GM23338 (cell line): ENCODE measurements at regions not wholly inside any gene's neighbourhood (a gene's known extent, or its start where the extent isn't known, plus 50 kb on each side); places are given as distances from the start of the nearest gene placed in this dataset.

Experiments
- CREB1 ChIP-seq: fragments of 250-450 bp; sonication (Bioruptor Pico); IDR thresholded peaks from 2 replicates; pipeline ENCODE4 v1.5.0; 2020; ENCODE audit warnings: low read depth, mild to moderate bottlenecking, moderate library complexity
- EZH2 ChIP-seq: fragments of 200-600 bp; sonication (generic); IDR thresholded peaks from one replicate; pipeline ENCODE4 v1.8.0; 2017; ENCODE audit warnings: antibody characterized with exemption, mild to moderate bottlenecking, low read depth; ENCODE audit not compliant: unreplicated experiment
- EZH2phosphoT487 ChIP-seq: fragments of 200-600 bp; sonication (generic); IDR thresholded peaks from one replicate; pipeline ENCODE4 v1.8.1; 2018; ENCODE audit warnings: antibody characterized with exemption; ENCODE audit not compliant: unreplicated experiment
- JUNB ChIP-seq: IDR thresholded peaks from one replicate; pipeline ENCODE4 v1.6.1; 2016; ENCODE audit warnings: antibody characterized with exemption; ENCODE audit not compliant: unreplicated experiment
- NANOG ChIP-seq: IDR thresholded peaks from 2 replicates; pipeline ENCODE4 v1.6.1; 2016; ENCODE audit warnings: antibody characterized with exemption, borderline replicate concordance
- POLR2AphosphoS5 ChIP-seq: IDR thresholded peaks from 2 replicates; pipeline ENCODE4 v1.6.1; 2016; ENCODE audit warnings: antibody characterized with exemption, low read depth
- REST ChIP-seq: IDR thresholded peaks from one replicate; pipeline ENCODE4 v1.6.1; 2018; ENCODE audit warnings: antibody characterized with exemption; ENCODE audit not compliant: unreplicated experiment
- STAT1 ChIP-seq: IDR thresholded peaks from one replicate; pipeline ENCODE4 v1.6.1; 2016; ENCODE audit warnings: antibody characterized with exemption; ENCODE audit not compliant: unreplicated experiment
- ZNF114 ChIP-seq: fragments of 250-450 bp; sonication (Bioruptor Pico); IDR thresholded peaks from 2 replicates; pipeline ENCODE4 v1.5.0; 2020; ENCODE audit warnings: mild to moderate bottlenecking, moderate library complexity
- ZNF331 ChIP-seq: fragments of 250-450 bp; sonication (Bioruptor Pico); IDR thresholded peaks from 2 replicates; pipeline ENCODE4 v1.5.0; 2020; ENCODE audit warnings: low read depth, mild to moderate bottlenecking, moderate library complexity
- TF ChIP-seq, protein P1 (sequence below), 2 experiments: fragments of 200-600 bp in 1 of 2; sonication (generic) in 1 of 2; conservative IDR thresholded peaks; 2 replicates each; pipeline versions ENCODE4 v1.5.1 to v1.6.1; 2016 to 2017; ENCODE audit warnings: antibody characterized with exemption in 2 of 2, low read depth in 2 of 2, mild to moderate bottlenecking in 2 of 2, moderate library complexity in 1 of 2
- TF ChIP-seq, protein P2 (sequence below): IDR thresholded peaks from 2 replicates; pipeline ENCODE4 v1.6.1; 2016; ENCODE audit warnings: antibody characterized with exemption
- TF ChIP-seq, protein P3 (sequence below): fragments of 250-450 bp; sonication (Bioruptor Pico); IDR thresholded peaks from 2 replicates; pipeline ENCODE4 v1.5.0; 2020; ENCODE audit warnings: mild to moderate bottlenecking, moderate library complexity

- TF ChIP-seq EZH2: no peak
- TF ChIP-seq, protein P1, sequence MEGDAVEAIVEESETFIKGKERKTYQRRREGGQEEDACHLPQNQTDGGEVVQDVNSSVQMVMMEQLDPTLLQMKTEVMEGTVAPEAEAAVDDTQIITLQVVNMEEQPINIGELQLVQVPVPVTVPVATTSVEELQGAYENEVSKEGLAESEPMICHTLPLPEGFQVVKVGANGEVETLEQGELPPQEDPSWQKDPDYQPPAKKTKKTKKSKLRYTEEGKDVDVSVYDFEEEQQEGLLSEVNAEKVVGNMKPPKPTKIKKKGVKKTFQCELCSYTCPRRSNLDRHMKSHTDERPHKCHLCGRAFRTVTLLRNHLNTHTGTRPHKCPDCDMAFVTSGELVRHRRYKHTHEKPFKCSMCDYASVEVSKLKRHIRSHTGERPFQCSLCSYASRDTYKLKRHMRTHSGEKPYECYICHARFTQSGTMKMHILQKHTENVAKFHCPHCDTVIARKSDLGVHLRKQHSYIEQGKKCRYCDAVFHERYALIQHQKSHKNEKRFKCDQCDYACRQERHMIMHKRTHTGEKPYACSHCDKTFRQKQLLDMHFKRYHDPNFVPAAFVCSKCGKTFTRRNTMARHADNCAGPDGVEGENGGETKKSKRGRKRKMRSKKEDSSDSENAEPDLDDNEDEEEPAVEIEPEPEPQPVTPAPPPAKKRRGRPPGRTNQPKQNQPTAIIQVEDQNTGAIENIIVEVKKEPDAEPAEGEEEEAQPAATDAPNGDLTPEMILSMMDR (conservative IDR thresholded peaks at IDR 0.05; ENCODE audit: low read depth in 2 of 2): no peak
- no peak for TF ChIP-seq ZNF114 (CRISPR knock-in tag)
- TF ChIP-seq NANOG: no peak
- no peak for TF ChIP-seq REST
- no peak for TF ChIP-seq POLR2AphosphoS5
- no peak for TF ChIP-seq EZH2phosphoT487
- no peak for TF ChIP-seq CREB1
- TF ChIP-seq JUNB: no peak
- TF ChIP-seq STAT1: no peak
- TF ChIP-seq, protein P2, sequence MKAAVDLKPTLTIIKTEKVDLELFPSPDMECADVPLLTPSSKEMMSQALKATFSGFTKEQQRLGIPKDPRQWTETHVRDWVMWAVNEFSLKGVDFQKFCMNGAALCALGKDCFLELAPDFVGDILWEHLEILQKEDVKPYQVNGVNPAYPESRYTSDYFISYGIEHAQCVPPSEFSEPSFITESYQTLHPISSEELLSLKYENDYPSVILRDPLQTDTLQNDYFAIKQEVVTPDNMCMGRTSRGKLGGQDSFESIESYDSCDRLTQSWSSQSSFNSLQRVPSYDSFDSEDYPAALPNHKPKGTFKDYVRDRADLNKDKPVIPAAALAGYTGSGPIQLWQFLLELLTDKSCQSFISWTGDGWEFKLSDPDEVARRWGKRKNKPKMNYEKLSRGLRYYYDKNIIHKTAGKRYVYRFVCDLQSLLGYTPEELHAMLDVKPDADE: no peak
- TF ChIP-seq, protein P3, sequence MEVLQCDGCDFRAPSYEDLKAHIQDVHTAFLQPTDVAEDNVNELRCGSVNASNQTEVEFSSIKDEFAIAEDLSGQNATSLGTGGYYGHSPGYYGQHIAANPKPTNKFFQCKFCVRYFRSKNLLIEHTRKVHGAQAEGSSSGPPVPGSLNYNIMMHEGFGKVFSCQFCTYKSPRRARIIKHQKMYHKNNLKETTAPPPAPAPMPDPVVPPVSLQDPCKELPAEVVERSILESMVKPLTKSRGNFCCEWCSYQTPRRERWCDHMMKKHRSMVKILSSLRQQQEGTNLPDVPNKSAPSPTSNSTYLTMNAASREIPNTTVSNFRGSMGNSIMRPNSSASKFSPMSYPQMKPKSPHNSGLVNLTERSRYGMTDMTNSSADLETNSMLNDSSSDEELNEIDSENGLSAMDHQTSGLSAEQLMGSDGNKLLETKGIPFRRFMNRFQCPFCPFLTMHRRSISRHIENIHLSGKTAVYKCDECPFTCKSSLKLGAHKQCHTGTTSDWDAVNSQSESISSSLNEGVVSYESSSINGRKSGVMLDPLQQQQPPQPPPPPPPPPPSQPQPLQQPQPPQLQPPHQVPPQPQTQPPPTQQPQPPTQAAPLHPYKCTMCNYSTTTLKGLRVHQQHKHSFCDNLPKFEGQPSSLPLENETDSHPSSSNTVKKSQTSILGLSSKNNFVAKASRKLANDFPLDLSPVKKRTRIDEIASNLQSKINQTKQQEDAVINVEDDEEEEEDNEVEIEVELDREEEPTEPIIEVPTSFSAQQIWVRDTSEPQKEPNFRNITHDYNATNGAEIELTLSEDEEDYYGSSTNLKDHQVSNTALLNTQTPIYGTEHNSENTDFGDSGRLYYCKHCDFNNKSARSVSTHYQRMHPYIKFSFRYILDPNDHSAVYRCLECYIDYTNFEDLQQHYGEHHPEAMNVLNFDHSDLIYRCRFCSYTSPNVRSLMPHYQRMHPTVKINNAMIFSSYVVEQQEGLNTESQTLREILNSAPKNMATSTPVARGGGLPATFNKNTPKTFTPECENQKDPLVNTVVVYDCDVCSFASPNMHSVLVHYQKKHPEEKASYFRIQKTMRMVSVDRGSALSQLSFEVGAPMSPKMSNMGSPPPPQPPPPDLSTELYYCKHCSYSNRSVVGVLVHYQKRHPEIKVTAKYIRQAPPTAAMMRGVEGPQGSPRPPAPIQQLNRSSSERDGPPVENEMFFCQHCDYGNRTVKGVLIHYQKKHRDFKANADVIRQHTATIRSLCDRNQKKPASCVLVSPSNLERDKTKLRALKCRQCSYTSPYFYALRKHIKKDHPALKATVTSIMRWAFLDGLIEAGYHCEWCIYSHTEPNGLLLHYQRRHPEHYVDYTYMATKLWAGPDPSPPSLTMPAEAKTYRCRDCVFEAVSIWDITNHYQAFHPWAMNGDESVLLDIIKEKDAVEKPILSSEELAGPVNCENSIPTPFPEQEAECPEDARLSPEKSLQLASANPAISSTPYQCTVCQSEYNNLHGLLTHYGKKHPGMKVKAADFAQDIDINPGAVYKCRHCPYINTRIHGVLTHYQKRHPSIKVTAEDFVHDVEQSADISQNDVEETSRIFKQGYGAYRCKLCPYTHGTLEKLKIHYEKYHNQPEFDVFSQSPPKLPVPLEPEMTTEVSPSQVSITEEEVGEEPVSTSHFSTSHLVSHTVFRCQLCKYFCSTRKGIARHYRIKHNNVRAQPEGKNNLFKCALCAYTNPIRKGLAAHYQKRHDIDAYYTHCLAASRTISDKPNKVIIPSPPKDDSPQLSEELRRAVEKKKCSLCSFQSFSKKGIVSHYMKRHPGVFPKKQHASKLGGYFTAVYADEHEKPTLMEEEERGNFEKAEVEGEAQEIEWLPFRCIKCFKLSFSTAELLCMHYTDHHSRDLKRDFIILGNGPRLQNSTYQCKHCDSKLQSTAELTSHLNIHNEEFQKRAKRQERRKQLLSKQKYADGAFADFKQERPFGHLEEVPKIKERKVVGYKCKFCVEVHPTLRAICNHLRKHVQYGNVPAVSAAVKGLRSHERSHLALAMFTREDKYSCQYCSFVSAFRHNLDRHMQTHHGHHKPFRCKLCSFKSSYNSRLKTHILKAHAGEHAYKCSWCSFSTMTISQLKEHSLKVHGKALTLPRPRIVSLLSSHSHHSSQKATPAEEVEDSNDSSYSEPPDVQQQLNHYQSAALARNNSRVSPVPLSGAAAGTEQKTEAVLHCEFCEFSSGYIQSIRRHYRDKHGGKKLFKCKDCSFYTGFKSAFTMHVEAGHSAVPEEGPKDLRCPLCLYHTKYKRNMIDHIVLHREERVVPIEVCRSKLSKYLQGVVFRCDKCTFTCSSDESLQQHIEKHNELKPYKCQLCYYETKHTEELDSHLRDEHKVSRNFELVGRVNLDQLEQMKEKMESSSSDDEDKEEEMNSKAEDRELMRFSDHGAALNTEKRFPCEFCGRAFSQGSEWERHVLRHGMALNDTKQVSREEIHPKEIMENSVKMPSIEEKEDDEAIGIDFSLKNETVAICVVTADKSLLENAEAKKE (CRISPR knock-in tag): no peak
- no peak for TF ChIP-seq ZNF331 (CRISPR knock-in tag)
Measured at GRCh38 chrX:117610806-117611205, 505.8 kb downstream of the KLHL13 start.
